ENCODE measurements at regions not wholly inside any gene's neighbourhood (a gene's known extent, or its start where the extent isn't known, plus 50 kb on each side); places are given as distances from the start of the nearest gene placed in this dataset.

DNA sequence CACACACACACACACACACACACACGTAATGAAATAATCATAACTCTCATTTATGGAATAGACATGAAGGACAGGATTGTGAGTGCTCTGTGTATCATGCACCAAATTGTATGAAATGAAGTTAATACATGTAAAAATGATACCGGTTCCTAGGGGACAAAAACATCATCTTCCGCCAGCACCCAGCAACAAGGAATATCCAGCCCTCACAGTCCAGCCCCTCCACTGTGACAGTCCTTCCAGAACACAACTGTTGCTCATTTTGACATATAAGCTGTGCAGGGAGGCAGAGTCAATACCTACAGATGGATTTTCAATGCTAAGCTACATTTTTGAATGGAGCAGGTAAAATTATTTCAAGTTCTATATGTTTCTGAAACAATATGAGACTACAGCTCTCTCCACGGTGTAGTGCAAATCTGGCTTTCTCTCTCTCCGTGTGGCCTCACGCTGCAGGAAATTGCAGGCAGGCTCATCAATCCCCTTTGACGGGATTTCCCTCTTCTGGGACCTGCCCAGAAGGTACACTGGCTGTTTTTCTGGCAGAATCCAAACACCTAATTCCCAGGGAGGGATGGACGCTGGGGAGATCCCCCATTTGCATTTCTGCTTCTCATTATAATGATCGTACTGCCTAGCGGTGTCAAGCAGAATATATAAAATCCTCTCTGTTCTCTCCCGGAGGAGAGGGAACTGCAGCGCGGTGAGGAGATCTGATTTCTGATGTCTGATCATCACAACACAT lies 494.0 kb downstream of the LIG4 start:
- Histone ChIP-seq H3K36me3 (ENCODE audit: control insufficient read depth in 1 of 2, insufficient read depth in 2 of 2, low read length in 2 of 2) (no peaks in the 10 kb centered on the region), H3K4me1 (ENCODE audit: control insufficient read depth in 1 of 2, insufficient read depth in 2 of 2, low read length in 2 of 2) (no peaks in the 10 kb centered on the region), H3K9ac (ENCODE audit: low read depth in 1 of 2, low read length in 2 of 2) (no peak overlapping the region), H3K9me3 (ENCODE audit: control insufficient read depth in 1 of 2, low read length in 2 of 2) (no peaks in the 10 kb centered on the region), H3K4me3 (ENCODE audit: low read depth in 1 of 2, low read length in 2 of 2) (no peak overlapping the region), H3K27ac (ENCODE audit: low read depth, low read length) (no peak overlapping the region), H3K27me3 (ENCODE audit: control insufficient read depth in 1 of 2, insufficient read depth in 2 of 2, low read length in 2 of 2) (no peaks in the 10 kb centered on the region)

DNA sequence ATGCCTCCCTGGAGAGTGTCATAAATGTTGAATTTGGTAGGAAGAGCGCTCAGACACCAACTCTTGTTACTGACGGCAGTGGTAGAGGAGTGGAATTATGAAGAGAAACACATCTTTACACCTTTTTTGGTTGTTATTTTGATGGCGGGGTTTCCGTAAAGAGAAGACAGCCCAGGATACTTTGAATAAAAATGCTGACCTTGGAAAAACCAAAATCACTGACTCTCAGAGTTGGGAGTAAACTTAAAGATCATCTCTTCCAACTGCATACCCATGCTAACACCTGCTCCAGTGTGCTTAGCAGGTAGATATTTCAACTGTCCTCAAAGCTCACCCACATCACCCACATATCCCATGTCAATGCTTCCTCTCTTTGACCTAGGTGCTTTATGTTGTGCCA lies 498.6 kb downstream of the LIG4 start:
- no peaks in the 10 kb centered on the region for H3K9me3 ChIP-seq (ENCODE audit: control insufficient read depth in 1 of 2, low read length in 2 of 2)
- H3K9ac ChIP-seq (ENCODE audit: low read depth in 1 of 2, low read length in 2 of 2), result no peak overlapping the region
- no peaks in the 10 kb centered on the region for H3K27me3 ChIP-seq (ENCODE audit: control insufficient read depth in 1 of 2, insufficient read depth in 2 of 2, low read length in 2 of 2)
- no peak overlapping the region for H3K4me3 ChIP-seq (ENCODE audit: low read depth in 1 of 2, low read length in 2 of 2)
- H3K4me1 ChIP-seq (ENCODE audit: control insufficient read depth in 1 of 2, insufficient read depth in 2 of 2, low read length in 2 of 2), result no peaks in the 10 kb centered on the region
- H3K27ac ChIP-seq (ENCODE audit: low read depth, low read length), result no peak overlapping the region
- H3K36me3 ChIP-seq (ENCODE audit: control insufficient read depth in 1 of 2, insufficient read depth in 2 of 2, low read length in 2 of 2), result no peaks in the 10 kb centered on the region

DNA sequence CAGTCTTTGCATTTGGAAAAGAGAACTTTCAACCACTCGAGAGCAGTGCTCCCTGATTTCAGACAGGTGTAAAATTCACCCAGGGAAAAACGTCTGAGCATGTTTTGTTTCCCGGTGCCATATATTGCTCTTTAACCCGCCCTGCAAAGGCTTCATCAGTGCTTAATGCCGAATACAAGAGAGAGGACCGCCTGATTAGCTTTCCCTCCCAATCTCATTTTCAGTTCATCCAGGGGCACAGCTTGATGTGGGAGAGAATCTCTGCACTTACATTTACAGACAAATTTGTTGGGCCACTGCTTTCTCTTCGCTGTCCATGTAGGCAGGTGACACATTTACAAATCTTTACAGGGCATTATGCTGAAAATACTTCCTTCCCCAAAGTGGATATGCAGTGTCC lies 499.1 kb downstream of the LIG4 start:
- Histone ChIP-seq H3K27ac (ENCODE audit: low read depth, low read length) (no peak overlapping the region), H3K4me3 (ENCODE audit: low read depth in 1 of 2, low read length in 2 of 2) (no peak overlapping the region), H3K27me3 (ENCODE audit: control insufficient read depth in 1 of 2, insufficient read depth in 2 of 2, low read length in 2 of 2) (no peaks in the 10 kb centered on the region), H3K9ac (ENCODE audit: low read depth in 1 of 2, low read length in 2 of 2) (no peak overlapping the region), H3K4me1 (ENCODE audit: control insufficient read depth in 1 of 2, insufficient read depth in 2 of 2, low read length in 2 of 2) (no peaks in the 10 kb centered on the region), H3K9me3 (ENCODE audit: control insufficient read depth in 1 of 2, low read length in 2 of 2) (no peaks in the 10 kb centered on the region), H3K36me3 (ENCODE audit: control insufficient read depth in 1 of 2, insufficient read depth in 2 of 2, low read length in 2 of 2) (no peaks in the 10 kb centered on the region)

DNA sequence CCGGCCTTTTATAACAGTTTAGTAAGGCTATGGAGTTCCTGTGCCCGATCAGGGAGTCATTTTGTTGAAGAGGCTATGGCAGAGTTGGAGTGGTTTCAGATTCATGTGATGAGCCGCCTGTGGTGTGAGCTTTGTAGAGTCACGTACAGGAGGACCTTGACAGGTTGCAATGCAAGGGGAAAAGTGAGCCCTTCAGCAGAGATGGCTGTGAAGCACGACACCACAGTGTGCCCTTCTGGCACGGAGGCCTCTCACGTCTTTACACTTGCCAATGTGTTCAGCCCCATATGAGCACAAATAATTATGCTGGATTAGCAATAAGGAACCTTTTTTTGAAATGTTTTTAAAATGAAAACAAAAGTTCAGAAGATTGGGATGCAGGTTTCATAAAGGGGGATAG lies 499.8 kb downstream of the LIG4 start:
- H3K4me1 ChIP-seq (ENCODE audit: control insufficient read depth in 1 of 2, insufficient read depth in 2 of 2, low read length in 2 of 2), result no peaks in the 10 kb centered on the region
- no peak overlapping the region for H3K4me3 ChIP-seq (ENCODE audit: low read depth in 1 of 2, low read length in 2 of 2)
- no peaks in the 10 kb centered on the region for H3K9me3 ChIP-seq (ENCODE audit: control insufficient read depth in 1 of 2, low read length in 2 of 2)
- H3K9ac ChIP-seq (ENCODE audit: low read depth in 1 of 2, low read length in 2 of 2), result no peak overlapping the region
- H3K27ac ChIP-seq (ENCODE audit: low read depth, low read length), result no peak overlapping the region
- H3K27me3 ChIP-seq (ENCODE audit: control insufficient read depth in 1 of 2, insufficient read depth in 2 of 2, low read length in 2 of 2), result no peaks in the 10 kb centered on the region
- no peaks in the 10 kb centered on the region for H3K36me3 ChIP-seq (ENCODE audit: control insufficient read depth in 1 of 2, insufficient read depth in 2 of 2, low read length in 2 of 2)

DNA sequence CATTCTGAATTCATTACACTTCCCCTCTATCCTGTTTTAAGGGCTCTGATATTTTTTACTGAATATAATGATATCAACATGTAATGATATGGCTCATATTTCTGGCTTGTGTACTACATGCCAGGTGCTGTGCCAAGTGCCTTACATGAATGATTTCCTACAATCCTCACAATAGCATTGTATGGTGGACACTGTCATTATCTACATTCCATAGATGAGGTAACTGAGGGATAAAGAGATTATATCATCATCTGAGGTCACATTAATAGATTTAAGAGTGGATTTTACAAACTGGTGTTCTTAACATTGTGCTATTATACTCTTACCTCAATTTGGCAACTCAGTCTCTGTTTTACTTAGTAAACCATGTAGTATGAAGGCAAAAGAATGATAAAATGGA lies 502.0 kb downstream of the LIG4 start:
- Histone ChIP-seq H3K9me3 (ENCODE audit: control insufficient read depth in 1 of 2, low read length in 2 of 2) (no peaks in the 10 kb centered on the region), H3K27ac (ENCODE audit: low read depth, low read length) (no peak overlapping the region), H3K27me3 (ENCODE audit: control insufficient read depth in 1 of 2, insufficient read depth in 2 of 2, low read length in 2 of 2) (no peaks in the 10 kb centered on the region), H3K4me3 (ENCODE audit: low read depth in 1 of 2, low read length in 2 of 2) (no peak overlapping the region), H3K4me1 (ENCODE audit: control insufficient read depth in 1 of 2, insufficient read depth in 2 of 2, low read length in 2 of 2) (no peaks in the 10 kb centered on the region), H3K9ac (ENCODE audit: low read depth in 1 of 2, low read length in 2 of 2) (no peak overlapping the region), H3K36me3 (ENCODE audit: control insufficient read depth in 1 of 2, insufficient read depth in 2 of 2, low read length in 2 of 2) (no peaks in the 10 kb centered on the region)

DNA sequence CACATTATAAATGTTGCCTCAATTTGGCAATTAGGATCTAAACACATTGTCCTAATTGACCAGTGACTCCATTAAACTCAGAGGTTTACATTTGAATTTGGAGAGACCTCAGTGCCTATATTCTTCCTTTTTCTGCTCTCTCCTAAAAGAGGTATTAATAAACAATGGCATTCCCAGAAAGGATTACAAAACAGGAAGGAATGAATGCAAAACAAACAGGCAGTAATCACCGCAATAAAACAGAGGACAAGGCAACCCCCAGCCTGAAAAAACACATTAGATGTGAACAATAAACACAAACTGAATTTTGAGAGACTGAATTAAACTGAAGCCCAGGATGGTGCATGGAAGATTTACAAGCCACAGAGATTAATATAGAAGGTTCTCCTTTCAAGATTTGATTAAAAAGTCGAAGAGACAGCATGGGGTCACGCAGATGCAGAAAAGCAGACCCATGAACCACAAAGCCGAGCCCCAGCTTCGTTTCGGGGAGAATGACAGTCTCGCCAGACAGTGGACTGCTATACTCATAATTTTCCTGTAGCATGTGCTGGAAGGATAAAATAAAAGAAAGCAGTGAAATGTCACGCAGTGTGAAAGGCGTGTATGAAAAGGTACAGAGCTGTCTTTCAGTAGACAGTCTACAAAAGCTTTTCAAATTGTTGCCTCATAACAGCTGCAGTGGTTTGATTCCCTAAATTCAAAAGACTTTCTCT lies 503.0 kb downstream of the LIG4 start:
- H3K27ac ChIP-seq (ENCODE audit: low read depth, low read length), result no peak overlapping the region
- no peak overlapping the region for H3K9ac ChIP-seq (ENCODE audit: low read depth in 1 of 2, low read length in 2 of 2)
- H3K4me3 ChIP-seq (ENCODE audit: low read depth in 1 of 2, low read length in 2 of 2), result no peak overlapping the region
- no peaks in the 10 kb centered on the region for H3K36me3 ChIP-seq (ENCODE audit: control insufficient read depth in 1 of 2, insufficient read depth in 2 of 2, low read length in 2 of 2)
- no peaks in the 10 kb centered on the region for H3K27me3 ChIP-seq (ENCODE audit: control insufficient read depth in 1 of 2, insufficient read depth in 2 of 2, low read length in 2 of 2)
- no peaks in the 10 kb centered on the region for H3K9me3 ChIP-seq (ENCODE audit: control insufficient read depth in 1 of 2, low read length in 2 of 2)
- H3K4me1 ChIP-seq (ENCODE audit: control insufficient read depth in 1 of 2, insufficient read depth in 2 of 2, low read length in 2 of 2), result no peaks in the 10 kb centered on the region

DNA sequence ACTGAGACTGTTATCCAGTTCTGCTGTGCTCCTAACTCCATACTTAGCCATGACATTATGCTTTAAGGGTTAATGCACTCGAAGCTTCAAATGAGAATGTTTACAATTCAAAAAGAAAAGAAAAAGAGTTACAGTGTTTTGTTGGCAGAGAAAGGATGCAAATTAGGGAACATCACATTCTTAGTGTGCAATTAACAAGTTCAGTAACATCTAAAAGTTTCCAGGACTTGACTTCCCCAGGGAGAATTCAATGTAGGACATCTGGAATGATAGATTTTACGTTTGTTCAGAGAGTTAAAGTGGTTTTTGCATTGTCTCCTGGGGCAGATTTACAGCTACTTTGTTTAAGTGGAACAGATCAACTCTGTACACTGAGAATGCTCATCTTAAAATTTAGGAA lies 525.2 kb downstream of the LIG4 start:
- H3K9me3 ChIP-seq (ENCODE audit: control insufficient read depth in 1 of 2, low read length in 2 of 2), result no peaks in the 10 kb centered on the region
- H3K4me3 ChIP-seq (ENCODE audit: low read depth in 1 of 2, low read length in 2 of 2), result no peak overlapping the region
- H3K9ac ChIP-seq (ENCODE audit: low read depth in 1 of 2, low read length in 2 of 2), result no peak overlapping the region
- no peaks in the 10 kb centered on the region for H3K4me1 ChIP-seq (ENCODE audit: control insufficient read depth in 1 of 2, insufficient read depth in 2 of 2, low read length in 2 of 2)
- no peak overlapping the region for H3K27ac ChIP-seq (ENCODE audit: low read depth, low read length)
- H3K36me3 ChIP-seq (ENCODE audit: control insufficient read depth in 1 of 2, insufficient read depth in 2 of 2, low read length in 2 of 2), result no peaks in the 10 kb centered on the region
- H3K27me3 ChIP-seq (ENCODE audit: control insufficient read depth in 1 of 2, insufficient read depth in 2 of 2, low read length in 2 of 2), result no peaks in the 10 kb centered on the region

DNA sequence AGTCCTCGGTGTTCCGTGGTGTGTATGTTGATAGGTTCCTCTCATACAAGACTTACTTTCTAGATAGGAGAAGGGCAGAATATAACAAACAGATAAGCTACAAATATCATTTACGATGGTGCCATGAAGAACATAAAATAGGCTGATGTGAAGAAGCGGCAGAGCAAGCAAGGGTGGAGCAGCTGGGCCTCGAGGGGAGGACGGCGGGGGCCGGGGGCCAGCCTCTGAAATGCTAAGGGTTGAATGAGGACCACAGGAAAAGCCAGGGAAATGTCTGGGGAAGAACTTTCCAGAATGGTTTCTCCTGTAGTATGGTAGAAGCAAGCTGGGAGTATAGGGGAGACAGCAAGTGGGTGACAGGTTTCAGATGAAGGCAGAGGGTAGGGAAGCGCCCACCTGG lies 529.5 kb downstream of the LIG4 start:
- no peaks in the 10 kb centered on the region for H3K27me3 ChIP-seq (ENCODE audit: control insufficient read depth in 1 of 2, insufficient read depth in 2 of 2, low read length in 2 of 2)
- H3K4me3 ChIP-seq (ENCODE audit: low read depth in 1 of 2, low read length in 2 of 2), result no peak overlapping the region
- H3K36me3 ChIP-seq (ENCODE audit: control insufficient read depth in 1 of 2, insufficient read depth in 2 of 2, low read length in 2 of 2), result no peaks in the 10 kb centered on the region
- no peaks in the 10 kb centered on the region for H3K4me1 ChIP-seq (ENCODE audit: control insufficient read depth in 1 of 2, insufficient read depth in 2 of 2, low read length in 2 of 2)
- no peak overlapping the region for H3K27ac ChIP-seq (ENCODE audit: low read depth, low read length)
- H3K9ac ChIP-seq (ENCODE audit: low read depth in 1 of 2, low read length in 2 of 2), result no peak overlapping the region
- no peaks in the 10 kb centered on the region for H3K9me3 ChIP-seq (ENCODE audit: control insufficient read depth in 1 of 2, low read length in 2 of 2)

DNA sequence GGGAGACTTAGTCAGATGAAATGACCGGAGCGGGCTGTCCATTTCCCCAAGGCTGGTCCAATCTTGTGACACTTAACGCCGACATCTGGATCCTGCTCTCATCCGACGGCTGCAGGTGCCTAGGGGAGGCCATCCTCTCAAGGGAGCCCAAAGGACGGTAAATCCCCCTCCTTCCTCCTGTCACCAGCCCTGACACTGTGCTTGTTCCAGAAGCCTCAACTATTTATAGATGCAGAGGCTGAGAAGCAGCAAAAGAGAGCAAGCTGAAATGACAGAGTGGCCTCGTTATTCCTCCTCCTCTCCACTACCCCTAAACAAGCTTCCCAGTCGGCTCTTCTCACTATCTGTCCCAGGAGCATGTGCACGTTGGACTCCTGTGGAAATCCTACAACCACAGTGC lies 533.7 kb downstream of the LIG4 start:
- Histone ChIP-seq H3K36me3 (ENCODE audit: control insufficient read depth in 1 of 2, insufficient read depth in 2 of 2, low read length in 2 of 2) (no peaks in the 10 kb centered on the region), H3K27ac (ENCODE audit: low read depth, low read length) (no peak overlapping the region), H3K4me1 (ENCODE audit: control insufficient read depth in 1 of 2, insufficient read depth in 2 of 2, low read length in 2 of 2) (no peaks in the 10 kb centered on the region), H3K9me3 (ENCODE audit: control insufficient read depth in 1 of 2, low read length in 2 of 2) (no peaks in the 10 kb centered on the region), H3K27me3 (ENCODE audit: control insufficient read depth in 1 of 2, insufficient read depth in 2 of 2, low read length in 2 of 2) (no peaks in the 10 kb centered on the region), H3K9ac (ENCODE audit: low read depth in 1 of 2, low read length in 2 of 2) (no peak overlapping the region), H3K4me3 (ENCODE audit: low read depth in 1 of 2, low read length in 2 of 2) (no peak overlapping the region)

DNA sequence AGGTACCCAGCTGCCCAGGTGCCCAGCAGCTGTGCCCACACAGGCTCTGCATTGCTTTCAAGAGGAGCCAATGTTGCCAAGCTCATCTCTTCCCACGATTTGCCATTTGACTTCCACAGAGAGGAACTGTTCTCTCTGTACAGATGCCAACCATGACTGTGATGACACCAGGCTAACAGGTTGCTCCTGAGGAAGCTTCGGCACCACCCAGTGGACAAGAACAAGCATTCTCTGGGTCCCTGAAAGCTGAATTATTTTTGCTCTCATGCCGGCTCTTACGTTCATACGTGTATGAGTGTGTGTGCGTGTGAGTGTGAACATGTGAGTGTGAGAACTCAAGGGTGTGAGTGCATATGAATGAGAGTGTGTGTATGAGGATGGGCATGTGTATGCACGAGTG lies 535.2 kb downstream of the LIG4 start:
- Histone ChIP-seq H3K9me3 (ENCODE audit: control insufficient read depth in 1 of 2, low read length in 2 of 2) (no peaks in the 10 kb centered on the region), H3K27ac (ENCODE audit: low read depth, low read length) (no peak overlapping the region), H3K4me1 (ENCODE audit: control insufficient read depth in 1 of 2, insufficient read depth in 2 of 2, low read length in 2 of 2) (no peaks in the 10 kb centered on the region), H3K36me3 (ENCODE audit: control insufficient read depth in 1 of 2, insufficient read depth in 2 of 2, low read length in 2 of 2) (no peaks in the 10 kb centered on the region), H3K4me3 (ENCODE audit: low read depth in 1 of 2, low read length in 2 of 2) (no peak overlapping the region), H3K9ac (ENCODE audit: low read depth in 1 of 2, low read length in 2 of 2) (no peak overlapping the region), H3K27me3 (ENCODE audit: control insufficient read depth in 1 of 2, insufficient read depth in 2 of 2, low read length in 2 of 2) (no peaks in the 10 kb centered on the region)

Measured in duodenal mucosa (tissue), 2 donors.